22Rv1 (cell line): ENCODE measurements at regions not wholly inside any gene's neighbourhood (a gene's known extent, or its start where the extent isn't known, plus 50 kb on each side); places are given as distances from the start of the nearest gene placed in this dataset.

Source experiments
- CTCF ChIP-seq: fragments of 450-650 bp; IDR thresholded peaks from 2 replicates; pipeline ENCODE4 v1.5.1; 2017; ENCODE audit warnings: mild to moderate bottlenecking
- ZFX ChIP-seq: fragments of 450-650 bp; IDR thresholded peaks from 2 replicates; pipeline ENCODE4 v1.6.1; 2017; ENCODE audit warnings: antibody characterized with exemption, borderline replicate concordance

DNA sequence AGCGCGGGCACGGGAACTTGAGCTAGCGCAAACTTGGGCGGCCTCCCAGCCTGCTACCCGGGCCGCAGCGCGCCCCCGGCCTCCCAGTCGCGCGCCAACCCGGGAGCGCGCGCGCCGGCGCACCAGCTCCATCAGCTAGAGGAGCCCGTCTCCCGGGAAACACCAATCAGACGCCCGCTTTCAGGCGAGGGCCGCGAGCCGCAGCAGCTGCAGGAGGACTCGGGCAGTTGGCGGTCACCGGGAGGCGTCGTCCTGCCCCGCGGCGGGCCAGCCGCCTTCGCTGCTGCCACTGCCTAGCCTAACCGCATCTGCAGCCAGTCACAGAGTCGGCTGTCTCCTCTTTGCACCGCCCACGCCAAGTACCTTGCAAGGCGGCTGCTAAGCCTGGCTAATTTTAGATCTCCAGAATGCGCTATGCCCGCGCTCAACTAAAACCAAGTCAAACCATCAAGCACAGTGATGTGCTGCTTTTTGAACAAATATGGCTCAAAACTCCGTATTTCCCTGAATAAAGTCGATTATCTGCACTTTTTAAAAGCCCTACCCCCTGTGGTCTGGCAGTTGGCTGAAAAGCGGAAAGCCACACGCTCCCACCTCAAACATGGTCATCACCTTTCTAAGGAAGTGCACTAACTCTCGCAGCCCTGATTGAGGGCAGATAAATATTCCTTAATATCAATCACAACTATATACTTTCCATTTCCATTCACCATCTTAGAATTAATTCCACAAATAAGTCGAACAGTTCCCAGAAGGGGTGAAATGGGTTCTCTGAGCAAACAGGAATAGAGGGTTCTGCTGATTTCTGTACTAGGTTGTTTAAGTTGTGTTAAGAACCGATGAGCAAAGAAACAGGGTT lies 221.8 kb downstream of the MEF2C start:
- TF ChIP-seq CTCF (no peak), ZFX (no peak)
